HCT116 (cell line): ENCODE measurements at regions not wholly inside any gene's neighbourhood (a gene's known extent, or its start where the extent isn't known, plus 50 kb on each side); places are given as distances from the start of the nearest gene placed in this dataset.

ENCODE experiments used
- ATAC-seq: fragments of 200-7000 bp; cut with Tn5 transposase; 2 replicates; pipeline ENCODE4 v1.9.1; 2020; ENCODE audit warnings: mild to moderate bottlenecking, moderate library complexity
- BruUV-seq: library from RNA; stranded (reverse); fragments of 400-500 nt; replicated peaks from 2 replicates; lab custom pipeline; 2021; lab: Mats Ljungman, UMichigan
- CTCF ChIA-PET: fragments of 300-600 bp; sonication (Branson Sonifier 250); formaldehyde crosslinking; loops from one replicate; lab custom pipeline; 2021; ENCODE audit warnings: antibody characterized with exemption; lab: Charles Lee
- POLR2A ChIA-PET: fragments of 300-600, 350-600 bp; sonication (Branson Sonifier 250); formaldehyde crosslinking; loops from one replicate; lab custom pipeline; 2021; ENCODE audit warnings: antibody characterized with exemption; lab: Charles Lee
- RAD21 ChIA-PET, 2 experiments: fragments of 300-600 bp; sonication (Branson Sonifier 250); formaldehyde crosslinking; loops; one replicate each; lab custom pipeline; 2023; ENCODE audit warnings: low total read pairs in 2 of 2; ENCODE audit not compliant: uncharacterized antibody in 2 of 2, unreplicated experiment in 2 of 2, low non-redundant PET in 1 of 2; lab: Charles Lee
- DNase-seq: peaks from one replicate; pipeline ENCODE4 v3.0.0-alpha.2; 2010; ENCODE audit warnings: low read depth, low spot score
- H2AFZ ChIP-seq: fragments of 200-600 bp; shearing (Covaris generic), sonication (generic); 2 replicates; pipeline ENCODE4 v1.6.1; 2017; ENCODE audit warnings: low read depth, mixed run types, mixed read lengths, antibody characterized with exemption, low read length; ENCODE audit not compliant: poor library complexity, severe bottlenecking
- H3K27ac ChIP-seq: 2 replicates; pipeline ENCODE4 v1.5.1; 2012; ENCODE audit warnings: low read depth, low read length
- H3K27me3 ChIP-seq: fragments of 200-600 bp; sonication (generic); 2 replicates; pipeline ENCODE4 v1.6.1; 2016; ENCODE audit warnings: mixed run types, low read length, mixed read lengths; ENCODE audit not compliant: insufficient read depth
- H3K36me3 ChIP-seq, 2 experiments: fragments of 200-500 bp in 1 of 2; fragments of 200-600 bp in 1 of 2; sonication (Bioruptor generic) in 1 of 2; sonication (generic) in 1 of 2; 2 replicates each; pipeline versions ENCODE4 v1.5.1 to v1.6.1; 2014 to 2016; ENCODE audit warnings: low read length in 2 of 2, inconsistent platforms in 1 of 2, mixed read lengths in 1 of 2, mixed run types in 1 of 2; ENCODE audit not compliant: insufficient read depth in 2 of 2, control insufficient read depth in 1 of 2
- H3K4me1 ChIP-seq, 2 experiments: fragments of 200-600 bp in 1 of 2; sonication (generic) in 1 of 2; 2 replicates each; pipeline versions ENCODE4 v1.5.1 to v1.6.1; 2012 to 2017; ENCODE audit warnings: low read length in 2 of 2, inconsistent platforms in 1 of 2, mild to moderate bottlenecking in 1 of 2, mixed read lengths in 1 of 2, mixed run types in 1 of 2, moderate library complexity in 1 of 2; ENCODE audit not compliant: insufficient read depth in 2 of 2, control insufficient read depth in 1 of 2
- H3K4me2 ChIP-seq: fragments of 200-600 bp; sonication (generic); 2 replicates; pipeline ENCODE4 v1.6.1; 2017; ENCODE audit warnings: mixed run types, low read length, mixed read lengths
- H3K4me3 ChIP-seq, 2 experiments: fragments of 200-600 bp in 1 of 2; sonication (generic) in 1 of 2; replicated peaks in 1 of 2; 2 replicates each; pipeline ENCODE4 v1.5.1; 2011 to 2016; ENCODE audit warnings: low read length in 2 of 2, control low read depth in 1 of 2, low read depth in 1 of 2, mild to moderate bottlenecking in 1 of 2, mixed read lengths in 1 of 2, mixed run types in 1 of 2
- H3K79me2 ChIP-seq: fragments of 200-600 bp; sonication (generic); 2 replicates; pipeline ENCODE4 v1.6.1; 2017; ENCODE audit warnings: mild to moderate bottlenecking, mixed run types, low read length, moderate library complexity, mixed read lengths; ENCODE audit not compliant: insufficient read depth
- H3K9ac ChIP-seq: fragments of 200-600 bp; sonication (generic); 2 replicates; pipeline ENCODE4 v1.6.1; 2016; ENCODE audit warnings: low read length, mixed read lengths
- H3K9me2 ChIP-seq: fragments of 200-600 bp; sonication (generic), shearing (Covaris generic); 2 replicates; pipeline ENCODE4 v1.6.1; 2017; ENCODE audit warnings: mixed run types, mild to moderate bottlenecking, moderate library complexity; ENCODE audit not compliant: insufficient read depth
- H3K9me3 ChIP-seq, 2 experiments: fragments of 200-500 bp in 1 of 2; fragments of 200-600 bp in 1 of 2; sonication (Bioruptor generic) in 1 of 2; sonication (generic) in 1 of 2; 2 replicates each; pipeline ENCODE4 v1.6.1; 2014 to 2017; ENCODE audit warnings: low read length in 2 of 2, mixed read lengths in 2 of 2, inconsistent platforms in 1 of 2, low read depth in 1 of 2, mild to moderate bottlenecking in 1 of 2, mixed run types in 1 of 2, moderate library complexity in 1 of 2; ENCODE audit not compliant: control insufficient read depth in 1 of 2, insufficient read depth in 1 of 2
- H4K20me1 ChIP-seq: fragments of 200-600 bp; sonication (generic), shearing (Covaris generic); 2 replicates; pipeline ENCODE4 v1.6.1; 2017; ENCODE audit warnings: mixed run types, mild to moderate bottlenecking, moderate library complexity; ENCODE audit not compliant: insufficient read depth
- EGR1 ChIP-seq: IDR thresholded peaks from 2 replicates; pipeline ENCODE4 v1.6.1; 2012; ENCODE audit warnings: low read depth
- ELF1 ChIP-seq: IDR thresholded peaks from 2 replicates; pipeline ENCODE4 v1.6.1; 2012; ENCODE audit warnings: low read depth, borderline replicate concordance
- JUND ChIP-seq: IDR thresholded peaks from 2 replicates; pipeline ENCODE4 v1.6.1; 2012
- RAD21 ChIP-seq: IDR thresholded peaks from 2 replicates; pipeline ENCODE4 v1.6.1; 2012; ENCODE audit warnings: low read depth, mild to moderate bottlenecking
- SIN3A ChIP-seq: IDR thresholded peaks from 2 replicates; pipeline ENCODE4 v1.6.1; 2012; ENCODE audit warnings: low read depth
- intact Hi-C: fragments of 100-400 bp; cut with micrococcal nuclease; formaldehyde crosslinking; loops from 2 replicates; pipeline ENCODE4 v1.10.0; 2022
- TF ChIP-seq, protein P1 (sequence below): IDR thresholded peaks from 2 replicates; pipeline ENCODE4 v1.6.1; 2012
- TF ChIP-seq, protein P2 (sequence below): IDR thresholded peaks from 2 replicates; pipeline ENCODE4 v1.6.1; 2012
- TF ChIP-seq, protein P3 (sequence below): IDR thresholded peaks from 2 replicates; pipeline ENCODE4 v1.6.1; 2011; ENCODE audit warnings: mild to moderate bottlenecking, low read length, moderate library complexity; ENCODE audit not compliant: insufficient replicate concordance; ENCODE audit errors: extremely low read depth

DNA sequence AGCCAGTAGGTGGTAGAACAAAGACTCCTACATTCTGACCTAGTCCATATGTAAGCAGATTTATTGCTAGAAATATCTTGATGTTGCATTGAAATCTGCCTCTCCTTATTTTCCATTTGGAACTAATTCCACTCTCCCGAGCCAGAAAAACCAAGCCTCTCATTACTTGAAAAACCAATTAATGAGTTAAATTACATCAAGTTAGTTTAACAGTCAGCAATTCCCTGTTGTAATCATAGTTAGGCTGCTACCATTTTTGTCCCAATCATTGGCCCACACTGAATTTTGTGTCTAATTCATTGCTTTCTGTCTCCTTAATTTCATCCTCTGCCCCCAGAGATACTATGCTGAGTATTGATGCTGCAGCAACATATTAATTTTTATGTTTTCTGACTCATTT, 168.3 kb upstream of the TNP1 start:
- Histone ChIP-seq H3K27ac (no peak overlapping the region), H3K9me3 (no peaks in the 10 kb centered on the region), H3K4me2 (no peak overlapping the region), H2AFZ (no peak overlapping the region), H3K4me3 (no peak overlapping the region), H3K9ac (no peak overlapping the region), H3K79me2 (no peaks in the 10 kb centered on the region), H3K4me1 (no peaks in the 10 kb centered on the region)
- DNase-seq (no peak), ATAC-seq (no peak)
- ChIA-PET POLR2A (no interaction called here), CTCF (no interaction called here), RAD21 (no interaction called here)
- intact Hi-C loops, result no loop called here
- TF ChIP-seq, protein P1, sequence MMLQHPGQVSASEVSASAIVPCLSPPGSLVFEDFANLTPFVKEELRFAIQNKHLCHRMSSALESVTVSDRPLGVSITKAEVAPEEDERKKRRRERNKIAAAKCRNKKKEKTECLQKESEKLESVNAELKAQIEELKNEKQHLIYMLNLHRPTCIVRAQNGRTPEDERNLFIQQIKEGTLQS, result no peak
- TF ChIP-seq SIN3A (no peak), RAD21 (no peak), ELF1 (no peak), EGR1 (no peak)
- TF ChIP-seq, protein P2, sequence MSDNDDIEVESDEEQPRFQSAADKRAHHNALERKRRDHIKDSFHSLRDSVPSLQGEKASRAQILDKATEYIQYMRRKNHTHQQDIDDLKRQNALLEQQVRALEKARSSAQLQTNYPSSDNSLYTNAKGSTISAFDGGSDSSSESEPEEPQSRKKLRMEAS, result no peak
- TF ChIP-seq, all 23 proteins: peak for 0
- H4K20me1 ChIP-seq, result no peaks in the 10 kb centered on the region; the same call in 1 of the 2 replicates
- peaks cover 76% of the 10 kb centered on the region for H3K27me3 ChIP-seq
- no TSS peak for BruUV-seq
- no peaks in the 10 kb centered on the region for H3K9me2 ChIP-seq
- H3K36me3 ChIP-seq, result no peaks in the 10 kb centered on the region

DNA sequence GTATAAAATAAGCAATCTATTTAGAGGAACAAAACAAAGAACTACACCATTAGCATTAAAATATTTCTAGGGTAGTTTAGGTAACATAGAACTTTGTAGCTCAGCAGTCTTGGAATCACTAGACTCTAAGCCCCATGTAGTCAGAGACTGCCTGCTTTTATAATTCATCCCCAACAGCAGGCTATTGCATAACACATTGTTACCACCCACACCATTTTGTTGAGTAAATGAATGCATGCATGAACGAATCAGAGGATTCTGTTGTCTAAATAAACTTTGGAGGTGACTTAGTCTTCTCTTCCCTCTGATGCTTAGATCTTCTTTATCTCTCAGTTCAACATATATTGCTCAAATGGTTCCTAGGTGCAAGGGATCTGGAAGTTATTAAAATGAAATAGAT, 167.6 kb upstream of the TNP1 start:
- H3K4me3 ChIP-seq, result no peak overlapping the region
- peaks cover 68% of the 10 kb centered on the region for H3K27me3 ChIP-seq
- no peaks in the 10 kb centered on the region for H3K9me3 ChIP-seq
- no peaks in the 10 kb centered on the region for H3K4me1 ChIP-seq
- no peak overlapping the region for H3K4me2 ChIP-seq
- DNase-seq, result no peak
- ATAC-seq, result no peak
- H2AFZ ChIP-seq, result no peak overlapping the region
- ChIA-PET POLR2A (no interaction called here), RAD21 (no interaction called here), CTCF (no interaction called here)
- TF ChIP-seq SIN3A (no peak), JUND (no peak), RAD21 (no peak)
- TF ChIP-seq, protein P3, sequence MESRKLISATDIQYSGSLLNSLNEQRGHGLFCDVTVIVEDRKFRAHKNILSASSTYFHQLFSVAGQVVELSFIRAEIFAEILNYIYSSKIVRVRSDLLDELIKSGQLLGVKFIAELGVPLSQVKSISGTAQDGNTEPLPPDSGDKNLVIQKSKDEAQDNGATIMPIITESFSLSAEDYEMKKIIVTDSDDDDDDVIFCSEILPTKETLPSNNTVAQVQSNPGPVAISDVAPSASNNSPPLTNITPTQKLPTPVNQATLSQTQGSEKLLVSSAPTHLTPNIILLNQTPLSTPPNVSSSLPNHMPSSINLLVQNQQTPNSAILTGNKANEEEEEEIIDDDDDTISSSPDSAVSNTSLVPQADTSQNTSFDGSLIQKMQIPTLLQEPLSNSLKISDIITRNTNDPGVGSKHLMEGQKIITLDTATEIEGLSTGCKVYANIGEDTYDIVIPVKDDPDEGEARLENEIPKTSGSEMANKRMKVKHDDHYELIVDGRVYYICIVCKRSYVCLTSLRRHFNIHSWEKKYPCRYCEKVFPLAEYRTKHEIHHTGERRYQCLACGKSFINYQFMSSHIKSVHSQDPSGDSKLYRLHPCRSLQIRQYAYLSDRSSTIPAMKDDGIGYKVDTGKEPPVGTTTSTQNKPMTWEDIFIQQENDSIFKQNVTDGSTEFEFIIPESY, result no peak
- H3K79me2 ChIP-seq, result no peaks in the 10 kb centered on the region
- H4K20me1 ChIP-seq, result no peaks in the 10 kb centered on the region; the same call in 1 of the 2 replicates
- H3K9ac ChIP-seq, result no peak overlapping the region
- intact Hi-C loops, result no loop called here
- BruUV-seq, result no TSS peak
- no peaks in the 10 kb centered on the region for H3K9me2 ChIP-seq
- H3K36me3 ChIP-seq, result no peaks in the 10 kb centered on the region
- no peak overlapping the region for H3K27ac ChIP-seq
